H1 (cell line): ENCODE measurements at regions not wholly inside any gene's neighbourhood (a gene's known extent, or its start where the extent isn't known, plus 50 kb on each side); places are given as distances from the start of the nearest gene placed in this dataset.

ENCODE experiments used
- CTCF ChIA-PET: fragments of 300-600 bp; sonication (Branson Sonifier 250); formaldehyde crosslinking; loops from one replicate; lab custom pipeline; 2021; ENCODE audit not compliant: partially characterized antibody; lab: Charles Lee
- POLR2A ChIA-PET: fragments of 300-600 bp; sonication (Branson Sonifier 250); formaldehyde crosslinking; loops from one replicate; lab custom pipeline; 2021; ENCODE audit warnings: inconsistent platforms; ENCODE audit not compliant: partially characterized antibody; lab: Charles Lee
- DNase-seq, 2 experiments: peaks; one replicate each; pipeline versions ENCODE4 v3.0.0 to v3.0.0-alpha.2; 2010 to 2022; ENCODE audit warnings: low spot score in 2 of 2, low read depth in 1 of 2, mixed read lengths in 1 of 2
- FAIRE-seq: peaks from 2 replicates; lab custom pipeline; 2011; peaks lifted over from hg19 to GRCh38; lab: Jason Lieb, UNC
- H2AFZ ChIP-seq: 2 replicates; pipeline ENCODE4 v1.8.1; 2012; ENCODE audit warnings: low read length, inconsistent platforms
- H2AK5ac ChIP-seq: 2 replicates; pipeline ENCODE4 v1.6.1; 2013; ENCODE audit warnings: low read depth, low read length
- H2BK120ac ChIP-seq: replicated peaks from 2 replicates; pipeline ENCODE3; 2013; ENCODE audit warnings: low read depth, low read length, inconsistent platforms
- H2BK12ac ChIP-seq: 2 replicates; pipeline ENCODE4 v1.6.1; 2013; ENCODE audit warnings: low read depth, low read length
- H2BK15ac ChIP-seq: 2 replicates; pipeline ENCODE4 v1.6.1; 2013; ENCODE audit warnings: low read length
- H2BK20ac ChIP-seq: 2 replicates; pipeline ENCODE4 v1.6.1; 2013; ENCODE audit warnings: low read length
- H2BK5ac ChIP-seq: 2 replicates; pipeline ENCODE4 v1.6.1; 2013; ENCODE audit warnings: low read depth, low read length
- H3K14ac ChIP-seq: 2 replicates; pipeline ENCODE4 v1.6.1; 2013; ENCODE audit warnings: inconsistent platforms; ENCODE audit not compliant: insufficient read length
- H3K18ac ChIP-seq: 2 replicates; pipeline ENCODE4 v1.6.1; 2013; ENCODE audit warnings: low read length; ENCODE audit errors: extremely low read depth
- H3K23ac ChIP-seq: 2 replicates; pipeline ENCODE4 v1.6.1; 2013; ENCODE audit warnings: inconsistent platforms; ENCODE audit not compliant: insufficient read length
- H3K23me2 ChIP-seq: 2 replicates; pipeline ENCODE4 v1.6.1; 2013; ENCODE audit warnings: low read depth, low read length
- H3K27ac ChIP-seq: 2 replicates; pipeline ENCODE4 v1.6.1; 2011; ENCODE audit warnings: low read depth, low read length, inconsistent platforms
- H3K27me3 ChIP-seq, 4 experiments: replicated peaks in 1 of 4; 1 replicate in 1 of 4; 2 replicates in 3 of 4; pipeline versions ENCODE4 v1.6.1 to v1.8.1; 2011 to 2013; ENCODE audit warnings: low read length in 3 of 4, mild to moderate bottlenecking in 3 of 4, inconsistent platforms in 2 of 4, mixed read lengths in 2 of 4, moderate library complexity in 1 of 4; ENCODE audit not compliant: control insufficient read depth in 3 of 4, insufficient read depth in 3 of 4; ENCODE audit errors: extremely low read depth in 1 of 4
- H3K36me3 ChIP-seq, 4 experiments: 2 replicates each; pipeline versions ENCODE4 v1.6.1 to v1.8.1; 2011 to 2013; ENCODE audit warnings: mild to moderate bottlenecking in 4 of 4, low read length in 3 of 4, moderate library complexity in 2 of 4, control low read depth in 1 of 4, inconsistent platforms in 1 of 4; ENCODE audit not compliant: insufficient read depth in 4 of 4, control insufficient read depth in 2 of 4
- H3K4ac ChIP-seq: replicated peaks from 2 replicates; pipeline ENCODE3; 2013; ENCODE audit warnings: low read length, low read depth, mixed read lengths, inconsistent platforms; ENCODE audit not compliant: insufficient read length
- H3K4me1 ChIP-seq, 4 experiments: replicated peaks in 1 of 4; 1 replicate in 1 of 4; 2 replicates in 3 of 4; pipeline versions ENCODE4 v1.6.1 to v1.8.1; 2011 to 2013; ENCODE audit warnings: low read length in 3 of 4, inconsistent platforms in 2 of 4, mixed read lengths in 1 of 4; ENCODE audit not compliant: insufficient read depth in 4 of 4, control insufficient read depth in 3 of 4
- H3K4me2 ChIP-seq, 2 experiments: 2 replicates each; pipeline versions ENCODE4 v1.6.1 to v1.8.1; 2011 to 2013; ENCODE audit warnings: low read depth in 2 of 2, low read length in 2 of 2, control low read depth in 1 of 2, inconsistent platforms in 1 of 2, mild to moderate bottlenecking in 1 of 2; ENCODE audit not compliant: insufficient read depth in 1 of 2
- H3K4me3 ChIP-seq, 4 experiments: fragments of 200-600, 300-600 bp in 1 of 4; sonication (generic), shearing (Covaris generic), sonication (Bioruptor Twin) in 1 of 4; 2 replicates each; pipeline versions ENCODE4 v1.5.1 to v1.8.1; 2011 to 2016; ENCODE audit warnings: low read length in 4 of 4, low read depth in 3 of 4, control low read depth in 2 of 4, inconsistent platforms in 2 of 4, mild to moderate bottlenecking in 2 of 4, mixed read lengths in 1 of 4, moderate library complexity in 1 of 4; ENCODE audit not compliant: insufficient read depth in 2 of 4; ENCODE audit errors: extremely low read depth in 1 of 4
- H3K56ac ChIP-seq: replicated peaks from 2 replicates; pipeline ENCODE3; 2013; ENCODE audit warnings: low read depth, mild to moderate bottlenecking, mixed read lengths, low read length, inconsistent platforms; ENCODE audit not compliant: insufficient read length
- H3K79me1 ChIP-seq: 2 replicates; pipeline ENCODE4 v1.6.1; 2013; ENCODE audit warnings: low read depth, low read length, control low read depth
- H3K79me2 ChIP-seq, 2 experiments: 2 replicates each; pipeline versions ENCODE4 v1.6.1 to v1.8.1; 2012 to 2013; ENCODE audit warnings: low read length in 2 of 2, mild to moderate bottlenecking in 2 of 2, inconsistent platforms in 1 of 2; ENCODE audit not compliant: insufficient read depth in 2 of 2, control insufficient read depth in 1 of 2
- H3K9ac ChIP-seq, 4 experiments: replicated peaks in 1 of 4; 1 replicate in 1 of 4; 2 replicates in 3 of 4; pipeline versions ENCODE4 v1.6.1 to v1.8.1; 2011 to 2013; ENCODE audit warnings: low read depth in 3 of 4, low read length in 3 of 4, control low read depth in 2 of 4, mild to moderate bottlenecking in 2 of 4, moderate library complexity in 2 of 4, inconsistent platforms in 1 of 4; ENCODE audit errors: extremely low read depth in 1 of 4
- H3K9me3 ChIP-seq, 2 experiments: 2 replicates each; pipeline versions ENCODE4 v1.6.1 to v1.8.1; 2012 to 2013; ENCODE audit warnings: mild to moderate bottlenecking in 2 of 2, moderate library complexity in 2 of 2, control low read depth in 1 of 2, inconsistent platforms in 1 of 2, low read depth in 1 of 2, low read length in 1 of 2, mixed read lengths in 1 of 2; ENCODE audit not compliant: insufficient read depth in 2 of 2
- H4K20me1 ChIP-seq, 2 experiments: replicated peaks in 1 of 2; 2 replicates each; pipeline versions ENCODE3 to v1.8.1; 2011 to 2013; ENCODE audit warnings: inconsistent platforms in 2 of 2, low read length in 2 of 2, mild to moderate bottlenecking in 1 of 2; ENCODE audit not compliant: insufficient read depth in 2 of 2, control insufficient read depth in 1 of 2
- H4K5ac ChIP-seq: 2 replicates; pipeline ENCODE4 v1.6.1; 2013; ENCODE audit warnings: low read length, low read depth, mixed read lengths, inconsistent platforms; ENCODE audit not compliant: insufficient read length
- H4K8ac ChIP-seq: 2 replicates; pipeline ENCODE4 v1.8.0; 2013; ENCODE audit warnings: mild to moderate bottlenecking, moderate library complexity, low read length, inconsistent platforms; ENCODE audit not compliant: insufficient read depth; ENCODE audit errors: extremely low read depth
- H4K91ac ChIP-seq: replicated peaks from 2 replicates; pipeline ENCODE3; 2013; ENCODE audit warnings: low read length, mixed read lengths, inconsistent platforms; ENCODE audit not compliant: insufficient read length
- POLR2A ChIP-seq, 2 experiments: IDR thresholded peaks; 1 replicate in 1 of 2; 2 replicates in 1 of 2; pipeline ENCODE4 v1.6.1; 2011; ENCODE audit warnings: low read depth in 2 of 2, low read length in 2 of 2, mild to moderate bottlenecking in 2 of 2; ENCODE audit errors: control extremely low read depth in 1 of 2
- RAD21 ChIP-seq, 2 experiments: IDR thresholded peaks in 1 of 2; conservative IDR thresholded peaks in 1 of 2; 2 replicates each; pipeline ENCODE4 v1.6.1; 2011; ENCODE audit warnings: low read depth in 2 of 2, low read length in 2 of 2, improper control_type of control experiment in 1 of 2, inconsistent platforms in 1 of 2, mild to moderate bottlenecking in 1 of 2, moderate library complexity in 1 of 2
- SIN3A ChIP-seq, 2 experiments: IDR thresholded peaks in 1 of 2; conservative IDR thresholded peaks in 1 of 2; 2 replicates each; pipeline ENCODE4 v1.6.1; 2011 to 2012; ENCODE audit warnings: low read length in 2 of 2, improper control_type of control experiment in 1 of 2, low read depth in 1 of 2, mild to moderate bottlenecking in 1 of 2
- WGBS, 2 experiments: shearing (Covaris generic) in 1 of 2; methylation state at CpG; one replicate each; pipeline versions ENCODE4 v1.1.6 to v1.1.7; 2013 to 2015; ENCODE audit warnings: low lambda C conversion rate in 2 of 2, mixed read lengths in 2 of 2, inconsistent platforms in 1 of 2, low coverage in 1 of 2, missing lambda C conversion rate in 1 of 2; ENCODE audit not compliant: insufficient replicate concordance in 2 of 2, insufficient coverage in 1 of 2, insufficient read length in 1 of 2; ENCODE audit errors: extremely low coverage in 1 of 2, missing lambda C conversion rate in 1 of 2; 5-methylcytosine and 5-hydroxymethylcytosine counted together

DNA sequence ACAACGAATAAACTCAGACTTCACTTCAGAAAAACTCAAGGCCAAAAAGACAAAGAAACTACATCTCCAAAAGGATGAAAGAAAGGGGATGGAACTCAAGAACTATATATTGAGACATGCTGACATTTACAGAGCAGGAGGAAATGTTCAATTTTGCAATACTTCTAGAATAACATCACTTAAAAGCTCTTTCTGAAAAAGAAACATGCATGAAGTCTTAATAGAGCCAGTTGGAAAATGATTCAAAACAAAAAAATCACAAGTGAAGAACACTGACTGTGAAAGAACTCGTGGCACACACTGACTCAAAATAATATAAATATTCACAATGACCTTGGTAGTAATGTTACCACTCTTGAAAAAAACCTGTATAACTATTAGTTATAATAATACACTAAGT is 267.8 kb upstream of the NREP start:
- ChIA-PET POLR2A (no interaction called here), CTCF (interaction anchor here (0.9 kb wide), 1 partner anchor 10 kb away, joined by 4 read pairs; no protein-coding TSS in a partner anchor)
- H2BK20ac ChIP-seq, result no peak overlapping the region
- H3K14ac ChIP-seq, result no peak overlapping the region
- no peaks in the 10 kb centered on the region for H3K36me3 ChIP-seq
- H4K8ac ChIP-seq, result no peak overlapping the region
- no peak overlapping the region for H3K56ac ChIP-seq
- H3K23me2 ChIP-seq, result no peaks in the 10 kb centered on the region; the same call in 1 of the 2 replicates
- no peak overlapping the region for H2BK15ac ChIP-seq
- no peaks in the 10 kb centered on the region for H3K79me2 ChIP-seq
- H3K9me3 ChIP-seq, result no peaks in the 10 kb centered on the region
- FAIRE-seq, result no peak
- DNase-seq, result no peak
- no peak overlapping the region for H3K18ac ChIP-seq
- H4K5ac ChIP-seq, result no peak overlapping the region
- no peak overlapping the region for H2BK12ac ChIP-seq
- no peak overlapping the region for H3K9ac ChIP-seq
- H2AFZ ChIP-seq, result no peak overlapping the region
- H2AK5ac ChIP-seq, result no peak overlapping the region
- H3K23ac ChIP-seq, result no peak overlapping the region
- no peaks in the 10 kb centered on the region for H3K79me1 ChIP-seq
- no peak overlapping the region for H4K91ac ChIP-seq
- no peak overlapping the region for H3K4ac ChIP-seq
- no peak overlapping the region for H2BK120ac ChIP-seq
- no peaks in the 10 kb centered on the region for H3K4me1 ChIP-seq
- H4K20me1 ChIP-seq, result no peaks in the 10 kb centered on the region
- no peak overlapping the region for H3K4me3 ChIP-seq
- H2BK5ac ChIP-seq, result no peak overlapping the region
- WGBS, 2 experiments, result 97% methylated on average over 2 of the region's 2 CpGs; no CpG with 5 or more reads in 1 of the 2 experiments
- no peak overlapping the region for H3K27ac ChIP-seq
- no peak overlapping the region for H3K4me2 ChIP-seq
- H3K27me3 ChIP-seq, result no peaks in the 10 kb centered on the region
- no peak for TF ChIP-seq SIN3A (conservative IDR thresholded peaks at IDR 0.05 in 1 of 2, IDR thresholded peaks at IDR 0.05 in 1 of 2; ENCODE audit: low read depth in 1 of 2, low read length in 2 of 2)
- no peak for TF ChIP-seq POLR2A (IDR thresholded peaks at IDR 0.05; ENCODE audit: control extremely low read depth in 1 of 2, low read depth in 2 of 2, low read length in 2 of 2)
- TF ChIP-seq RAD21 (IDR thresholded peaks at IDR 0.05 in 1 of 2, conservative IDR thresholded peaks at IDR 0.05 in 1 of 2; ENCODE audit: low read depth in 2 of 2, low read length in 2 of 2), result no peak
